A204.1 (cell line): ENCODE measurements at regions not wholly inside any gene's neighbourhood (a gene's known extent, or its start where the extent isn't known, plus 50 kb on each side); places are given as distances from the start of the nearest gene placed in this dataset.
"Not testable (repeated sequence)": the region's sequence is repeated elsewhere in the genome, so short reads cannot be mapped to it uniquely, and the experiment has no call there.

Source experiments
- FAIRE-seq: peaks from 2 replicates; lab custom pipeline; 2012; peaks lifted over from hg19 to GRCh38; lab: Jason Lieb, UNC

- not testable (repeated sequence) for FAIRE-seq
Measured at GRCh38 chr5:167427641-167428040, 863.8 kb upstream of the WWC1 start.

DNA sequence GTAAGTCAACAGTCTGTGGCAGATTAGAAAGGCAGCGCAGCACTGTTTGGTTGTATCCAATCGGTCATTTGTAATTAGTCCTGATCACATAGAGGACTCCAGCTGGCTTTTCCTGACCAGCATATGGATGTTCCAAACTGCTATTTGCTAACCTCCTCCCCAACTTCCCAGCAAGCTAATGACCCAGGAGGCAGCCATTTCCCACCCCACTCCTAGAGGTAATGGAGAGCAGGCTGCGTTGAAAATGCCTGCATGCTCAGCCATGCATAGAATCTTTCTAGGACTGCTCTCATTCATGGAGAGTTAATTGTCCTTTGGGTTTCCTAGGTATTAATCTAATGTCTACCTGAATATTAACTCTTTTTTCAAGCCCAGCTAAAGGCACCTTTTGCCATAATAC, 850.6 kb upstream of the WWC1 start:
- no peak for FAIRE-seq

DNA sequence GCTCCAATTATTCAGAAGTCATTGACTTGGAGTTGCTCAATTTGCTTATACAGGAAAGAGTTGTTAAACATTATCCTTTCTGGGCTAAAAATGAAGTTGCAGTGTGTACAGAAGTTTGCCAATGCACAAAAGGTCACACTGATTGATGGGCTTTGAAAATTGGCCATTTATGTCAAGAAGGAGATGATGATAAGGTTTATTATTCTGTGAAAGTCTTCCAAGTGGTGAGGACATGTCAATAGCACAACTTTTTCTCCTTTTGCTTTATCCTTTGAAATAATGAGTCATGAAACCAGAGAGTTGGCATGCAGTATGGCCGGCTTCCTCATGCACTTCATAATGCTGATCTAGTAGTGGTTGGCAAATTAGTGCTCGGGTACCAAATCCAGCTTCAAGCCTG, 848.5 kb upstream of the WWC1 start:
- FAIRE-seq, result no peak

DNA sequence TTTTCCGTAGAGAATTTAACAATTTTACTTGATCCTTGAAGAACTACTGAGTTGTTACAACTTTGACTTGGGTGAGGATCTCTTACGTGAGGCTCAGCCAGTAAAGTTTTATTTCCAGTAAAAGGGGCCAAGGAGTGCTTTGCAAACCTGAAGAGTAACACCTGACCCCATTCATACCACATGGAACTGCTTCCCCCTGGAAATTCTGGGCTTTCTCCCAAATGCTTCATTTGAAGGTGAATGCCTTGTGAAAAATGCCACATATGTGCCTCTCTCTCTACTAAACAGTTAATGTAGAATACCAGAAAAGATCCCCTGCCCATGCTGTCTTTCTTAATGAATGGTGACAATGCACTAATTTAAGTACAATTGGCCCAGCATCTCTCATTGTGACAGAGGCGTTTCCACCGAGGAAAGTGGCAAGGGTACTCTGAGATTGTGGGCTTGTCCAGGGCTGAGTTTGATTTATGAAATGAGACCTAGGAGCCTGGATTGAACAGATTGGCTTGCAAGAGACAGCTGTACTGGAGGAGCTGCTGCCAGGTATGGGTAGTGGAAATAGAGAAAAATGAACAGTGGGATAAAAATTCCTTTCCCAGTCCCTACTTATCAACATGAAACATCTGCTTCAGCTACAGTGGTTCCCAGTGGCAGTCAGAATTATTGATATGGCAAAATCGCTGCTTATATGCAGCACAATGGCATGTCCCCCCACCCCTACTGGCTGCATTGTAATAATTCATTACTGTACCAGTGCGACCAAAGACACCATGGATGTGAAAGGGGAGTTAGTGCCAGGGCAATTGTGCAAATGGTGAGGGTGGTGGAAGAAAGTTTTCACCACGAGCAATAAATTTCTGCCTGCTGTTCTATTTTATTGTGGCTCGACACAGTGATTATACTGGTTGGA, 843.7 kb upstream of the WWC1 start:
- FAIRE-seq, result no peak

GRCh38 chr5:167448376-167448775, 843.1 kb upstream of the WWC1 start:
- no peak for FAIRE-seq

DNA sequence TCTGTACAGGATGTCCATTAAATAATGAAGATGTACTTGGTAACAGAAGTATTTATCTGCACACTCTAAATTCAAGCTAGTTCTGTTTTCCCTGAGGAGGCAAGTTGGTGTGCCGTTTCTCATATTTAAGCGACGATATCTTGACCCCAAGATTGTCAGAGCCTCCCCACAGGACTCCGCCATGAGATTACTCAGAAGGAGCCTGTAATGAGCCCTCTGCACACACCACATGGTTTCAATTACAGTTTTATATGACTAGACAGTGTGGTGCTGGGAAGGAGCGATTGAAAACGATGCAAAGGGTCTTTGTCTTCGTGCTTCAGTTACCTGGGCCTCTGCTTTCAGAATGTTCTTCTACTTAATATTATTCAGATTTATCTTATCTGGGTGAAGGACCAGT, 840.4 kb upstream of the WWC1 start:
- FAIRE-seq, result no peak

- no peak for FAIRE-seq
Measured at GRCh38 chr5:167452136-167452535, 839.3 kb upstream of the WWC1 start.

- no peak for FAIRE-seq
Measured at GRCh38 chr5:167453246-167454030, 838.0 kb upstream of the WWC1 start.

- FAIRE-seq, result no peak
Measured at GRCh38 chr5:167458412-167458811, 833.0 kb upstream of the WWC1 start.

- FAIRE-seq, result no peak
Measured at GRCh38 chr5:167460449-167461020, 830.9 kb upstream of the WWC1 start.

GRCh38 chr5:167463939-167464338, 827.5 kb upstream of the WWC1 start:
- FAIRE-seq, result no peak

DNA sequence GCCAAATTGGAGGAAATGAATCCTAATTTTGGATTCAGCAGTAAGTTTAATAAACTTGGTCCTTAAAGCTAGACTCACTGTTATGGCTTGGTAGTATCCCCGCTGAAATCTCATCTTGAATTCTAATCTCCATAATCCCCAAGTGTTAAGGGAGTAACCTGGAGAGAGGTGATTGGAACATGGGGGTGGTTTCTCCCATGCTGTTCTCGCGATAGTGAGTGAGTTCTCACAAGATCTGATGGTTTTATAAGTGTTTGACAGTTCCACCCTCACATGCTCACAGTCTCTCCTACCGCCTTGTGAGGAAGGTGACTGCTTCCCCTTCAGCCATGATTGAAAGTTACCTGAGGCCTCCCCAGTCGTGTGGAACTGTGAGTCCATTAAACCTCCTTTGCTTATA, 824.5 kb upstream of the WWC1 start:
- no peak for FAIRE-seq

DNA sequence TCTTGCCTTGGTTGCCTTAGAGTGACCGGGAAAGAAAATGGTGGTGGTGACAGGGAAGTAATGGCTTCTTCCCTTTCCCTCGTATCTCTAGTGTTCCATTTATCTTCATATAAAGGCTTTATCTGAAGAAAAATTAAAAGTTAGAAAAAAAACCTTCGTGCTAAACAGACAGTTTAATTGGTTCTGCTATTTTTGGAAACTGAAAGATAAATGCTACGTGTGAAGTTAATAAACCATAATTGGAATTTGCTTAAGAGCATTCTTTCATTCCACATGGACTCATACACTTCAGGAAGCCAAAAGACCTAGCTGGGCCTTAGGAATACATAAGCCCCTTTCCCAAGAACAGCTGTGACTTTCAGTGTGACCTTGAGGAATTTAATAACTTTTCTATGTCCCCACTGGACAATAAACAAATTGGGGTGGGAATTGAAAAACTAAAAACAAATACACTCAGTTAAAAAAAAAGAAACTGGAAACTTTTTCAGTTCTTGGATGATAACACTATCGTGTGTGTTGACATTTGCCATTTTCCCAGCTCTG, 818.8 kb upstream of the WWC1 start:
- no peak for FAIRE-seq

DNA sequence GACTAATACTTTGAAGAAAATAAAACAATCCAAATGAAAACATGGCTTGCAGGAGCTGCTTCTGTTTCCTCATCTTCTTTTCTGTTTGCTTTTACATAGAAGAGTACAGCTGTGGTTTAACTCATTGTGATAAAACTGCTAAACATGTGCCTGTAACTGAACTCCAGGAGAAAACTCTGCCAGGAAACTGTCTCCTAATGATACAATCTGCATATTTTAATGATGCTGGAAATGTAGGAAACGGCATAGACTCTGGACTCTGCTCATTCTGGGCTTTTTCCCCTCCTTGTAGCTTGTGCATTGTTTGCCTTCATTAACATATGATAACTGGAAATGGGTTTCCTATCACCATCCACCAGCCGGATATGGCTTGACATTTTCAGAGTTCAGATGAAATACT, 813.3 kb upstream of the WWC1 start:
- no peak for FAIRE-seq

GRCh38 chr5:167479779-167480178, 811.7 kb upstream of the WWC1 start:
- no peak for FAIRE-seq

DNA sequence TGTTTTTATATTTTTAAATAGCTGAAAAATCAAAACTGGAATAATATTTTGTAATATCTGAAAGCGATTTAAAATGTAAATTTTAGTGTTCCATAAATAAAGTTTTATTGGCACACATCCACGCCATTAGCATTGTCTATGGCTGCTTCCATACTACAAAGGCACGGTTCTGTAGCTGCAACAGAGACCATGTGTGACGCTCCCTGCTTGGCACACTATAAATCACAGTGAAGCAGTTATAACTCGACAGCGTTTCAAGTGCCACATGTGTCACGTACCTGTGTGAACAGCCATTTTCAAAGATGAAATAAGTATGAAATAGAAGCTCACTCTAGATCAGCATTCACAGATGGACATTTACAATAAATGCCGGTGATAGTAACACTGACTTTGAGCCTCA, 810.1 kb upstream of the WWC1 start:
- no peak for FAIRE-seq

GRCh38 chr5:167482555-167482954, 808.9 kb upstream of the WWC1 start:
- FAIRE-seq, result no peak

DNA sequence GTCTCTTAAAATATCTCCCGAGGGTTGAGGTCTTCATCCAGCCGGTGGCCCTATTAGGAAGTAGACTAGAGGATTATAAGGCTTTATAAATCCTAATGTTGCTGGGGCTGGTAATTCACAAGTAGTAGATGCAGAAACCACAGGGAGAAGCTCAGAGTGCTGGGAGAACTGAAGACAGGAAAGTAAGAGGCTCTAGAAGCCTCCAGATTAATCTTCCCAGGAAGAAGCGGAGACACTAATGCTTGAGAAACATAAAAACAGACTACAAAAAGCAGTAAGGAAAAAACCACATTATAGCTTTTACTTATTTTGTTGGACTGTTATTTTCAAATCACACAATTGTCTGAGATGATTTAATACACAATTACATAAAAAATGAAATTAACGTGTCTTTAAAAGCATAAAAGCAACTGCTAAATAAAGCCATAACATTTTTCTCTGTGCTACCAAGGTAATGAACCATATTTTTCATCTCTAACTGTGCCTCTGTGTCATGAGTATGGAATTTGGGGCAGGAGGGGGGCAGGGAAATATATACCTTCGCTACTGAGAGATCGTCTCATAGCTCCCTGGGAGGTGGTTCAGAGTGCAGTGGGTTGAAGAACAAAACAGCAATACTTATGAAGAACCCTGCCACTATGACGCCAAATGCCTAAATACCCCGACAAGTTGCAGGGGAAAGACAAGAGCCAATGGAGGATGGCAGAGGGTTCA, 806.2 kb upstream of the WWC1 start:
- no peak for FAIRE-seq

DNA sequence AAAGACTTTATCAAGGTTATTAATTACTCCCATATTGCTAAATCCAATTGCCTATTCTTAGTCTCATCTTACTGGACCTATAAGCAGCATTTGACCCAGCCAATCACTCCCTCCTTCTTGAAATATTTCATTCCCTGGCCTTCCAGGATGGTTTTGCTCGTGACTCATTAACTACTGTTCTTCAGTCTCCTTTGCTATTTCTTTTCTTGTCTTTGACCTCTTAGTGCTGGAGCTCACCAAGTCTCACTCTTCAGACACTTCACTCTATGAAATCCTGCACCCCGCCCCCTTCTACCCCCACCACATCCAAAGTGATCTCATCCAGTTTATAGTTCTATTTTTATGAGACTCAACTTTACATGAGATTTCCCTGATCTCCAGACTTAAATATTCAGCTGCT, 803.1 kb upstream of the WWC1 start:
- no peak for FAIRE-seq

DNA sequence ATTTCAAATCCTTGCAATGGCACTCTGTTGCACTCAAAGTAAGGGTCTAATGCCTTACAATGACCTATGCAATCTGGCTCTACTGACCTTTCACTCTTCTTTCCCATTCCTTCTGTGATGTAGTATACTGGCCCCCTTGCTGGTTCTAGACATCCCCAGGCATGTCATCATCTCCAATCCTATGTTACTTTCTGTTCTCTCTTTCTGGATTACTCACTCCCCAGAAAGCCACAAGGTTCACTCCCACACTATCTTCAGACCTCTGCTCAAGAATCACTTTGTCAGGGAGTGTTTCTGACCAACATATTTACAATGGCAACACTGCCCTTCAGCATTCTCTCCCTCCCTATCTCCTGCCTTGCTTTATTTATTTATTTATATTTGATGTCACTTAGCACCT, 802.2 kb upstream of the WWC1 start:
- FAIRE-seq, result no peak

- FAIRE-seq, result no peak
Measured at GRCh38 chr5:167503926-167504720, 787.3 kb upstream of the WWC1 start.
